HG02571 (cell line): ENCODE measurements at regions not wholly inside any gene's neighbourhood (a gene's known extent, or its start where the extent isn't known, plus 50 kb on each side); places are given as distances from the start of the nearest gene placed in this dataset.
"Not testable (repeated sequence)": the region's sequence is repeated elsewhere in the genome, so short reads cannot be mapped to it uniquely, and the experiment has no call there.

Experiments used
- ATAC-seq: cut with Tn5 transposase; IDR thresholded peaks from one replicate; pipeline ENCODE4 v1.9.1; 2021; ENCODE audit warnings: mild to moderate bottlenecking, moderate library complexity; ENCODE audit not compliant: unreplicated experiment

GRCh38 chr7:82625377-82625776 is 181.8 kb upstream of the CACNA2D1 start:
- no peak for ATAC-seq

GRCh38 chr7:82624965-82625364 is 181.4 kb upstream of the CACNA2D1 start:
- ATAC-seq = no peak

GRCh38 chr7:82624337-82624736 is 180.8 kb upstream of the CACNA2D1 start:
- no peak for ATAC-seq

- ATAC-seq = no peak
Measured at GRCh38 chr7:82623812-82624211, 180.2 kb upstream of the CACNA2D1 start.

GRCh38 chr7:82617156-82617555 is 173.6 kb upstream of the CACNA2D1 start:
- ATAC-seq = no peak

GRCh38 chr7:82616059-82616728 is 172.6 kb upstream of the CACNA2D1 start:
- no peak for ATAC-seq

- peak; percentile 59 for ATAC-seq
Measured at GRCh38 chr7:82615527-82615926, 171.9 kb upstream of the CACNA2D1 start.

GRCh38 chr7:82609746-82610145 is 166.2 kb upstream of the CACNA2D1 start:
- ATAC-seq = no peak

GRCh38 chr7:82605247-82605864 is 161.8 kb upstream of the CACNA2D1 start:
- no peak for ATAC-seq

GRCh38 chr7:82602066-82602465 is 158.5 kb upstream of the CACNA2D1 start:
- ATAC-seq = no peak

GRCh38 chr7:82600531-82600930 is 157.0 kb upstream of the CACNA2D1 start:
- no peak for ATAC-seq

- no peak for ATAC-seq
Measured at GRCh38 chr7:82599895-82600294, 156.3 kb upstream of the CACNA2D1 start.

GRCh38 chr7:82598958-82599357 is 155.4 kb upstream of the CACNA2D1 start:
- no peak for ATAC-seq

GRCh38 chr7:82595795-82596194 is 152.2 kb upstream of the CACNA2D1 start:
- ATAC-seq = not testable (repeated sequence)

- ATAC-seq = no peak
Measured at GRCh38 chr7:82595176-82595575, 151.6 kb upstream of the CACNA2D1 start.

GRCh38 chr7:82594665-82595064 is 151.1 kb upstream of the CACNA2D1 start:
- ATAC-seq = no peak

GRCh38 chr7:82593780-82594179 is 150.2 kb upstream of the CACNA2D1 start:
- no peak for ATAC-seq

- ATAC-seq = no peak
Measured at GRCh38 chr7:82592416-82592815, 148.8 kb upstream of the CACNA2D1 start.

GRCh38 chr7:82579047-82579446 is 135.5 kb upstream of the CACNA2D1 start:
- ATAC-seq = no peak

- ATAC-seq = no peak
Measured at GRCh38 chr7:82578430-82578829, 134.9 kb upstream of the CACNA2D1 start.

GRCh38 chr7:82572195-82572880 is 128.8 kb upstream of the CACNA2D1 start:
- peak; percentile 74 for ATAC-seq

- ATAC-seq = not testable (repeated sequence)
Measured at GRCh38 chr7:82571047-82571446, 127.5 kb upstream of the CACNA2D1 start.
